ENCODE measurements at regions not wholly inside any gene's neighbourhood (a gene's known extent, or its start where the extent isn't known, plus 50 kb on each side); places are given as distances from the start of the nearest gene placed in this dataset.
"Not testable (repeated sequence)": the region's sequence is repeated elsewhere in the genome, so short reads cannot be mapped to it uniquely, and the experiment has no call there.

DNA sequence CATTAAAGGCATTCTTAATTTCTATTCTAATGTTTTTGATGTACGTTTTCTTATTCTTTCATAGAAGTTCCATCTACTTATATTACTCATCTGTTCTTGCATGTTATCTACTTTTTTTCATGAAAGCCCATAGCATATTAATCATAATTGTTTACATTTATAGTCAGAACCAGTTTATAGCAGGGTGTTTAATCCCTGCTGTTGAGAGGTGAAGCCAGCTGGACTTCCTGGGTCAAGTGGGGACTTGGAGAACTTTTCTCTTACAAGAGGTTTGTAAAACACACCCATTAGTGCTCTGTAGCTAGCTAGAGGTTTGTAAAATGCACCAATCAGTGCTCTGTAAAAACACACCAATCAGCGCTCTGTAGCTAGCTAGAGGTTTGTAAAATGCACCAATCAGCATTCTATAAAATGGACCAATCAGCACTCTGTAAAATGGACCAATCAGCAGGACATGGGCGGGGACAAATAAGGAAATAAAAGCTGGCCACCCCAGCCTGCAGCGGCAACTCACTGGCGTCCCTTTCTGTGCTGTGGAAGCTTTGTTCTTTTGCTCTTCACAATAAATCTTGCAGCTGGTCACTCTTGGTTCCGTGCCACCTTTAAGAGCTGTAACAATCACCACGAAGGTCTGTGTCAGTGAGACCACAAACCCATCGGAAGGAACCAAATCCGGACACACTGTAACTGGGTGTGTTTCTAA is 120.6 kb downstream of the TANC2 start:
- Histone ChIP-seq H3K27me3 (no peaks in the 10 kb centered on the region), H3K4me3 (no peak overlapping the region), H3K9me3 (no peaks in the 10 kb centered on the region), H3K27ac (no peak overlapping the region), H3K36me3 (no peaks in the 10 kb centered on the region), H3K4me1 (ENCODE audit: insufficient read depth) (no peaks in the 10 kb centered on the region)
- TF ChIP-seq POLR2A (IDR thresholded peaks at IDR 0.05) (no peak), EP300 (IDR thresholded peaks at IDR 0.05) (no peak)
- TF ChIP-seq, protein P1, sequence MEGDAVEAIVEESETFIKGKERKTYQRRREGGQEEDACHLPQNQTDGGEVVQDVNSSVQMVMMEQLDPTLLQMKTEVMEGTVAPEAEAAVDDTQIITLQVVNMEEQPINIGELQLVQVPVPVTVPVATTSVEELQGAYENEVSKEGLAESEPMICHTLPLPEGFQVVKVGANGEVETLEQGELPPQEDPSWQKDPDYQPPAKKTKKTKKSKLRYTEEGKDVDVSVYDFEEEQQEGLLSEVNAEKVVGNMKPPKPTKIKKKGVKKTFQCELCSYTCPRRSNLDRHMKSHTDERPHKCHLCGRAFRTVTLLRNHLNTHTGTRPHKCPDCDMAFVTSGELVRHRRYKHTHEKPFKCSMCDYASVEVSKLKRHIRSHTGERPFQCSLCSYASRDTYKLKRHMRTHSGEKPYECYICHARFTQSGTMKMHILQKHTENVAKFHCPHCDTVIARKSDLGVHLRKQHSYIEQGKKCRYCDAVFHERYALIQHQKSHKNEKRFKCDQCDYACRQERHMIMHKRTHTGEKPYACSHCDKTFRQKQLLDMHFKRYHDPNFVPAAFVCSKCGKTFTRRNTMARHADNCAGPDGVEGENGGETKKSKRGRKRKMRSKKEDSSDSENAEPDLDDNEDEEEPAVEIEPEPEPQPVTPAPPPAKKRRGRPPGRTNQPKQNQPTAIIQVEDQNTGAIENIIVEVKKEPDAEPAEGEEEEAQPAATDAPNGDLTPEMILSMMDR (IDR thresholded peaks at IDR 0.05) = no peak
- 93 to 99% (median 95%) methylated on average over 9 of the region's 9 CpGs for WGBS, 3 donors
- no peak for DNase-seq
- intact Hi-C loops (cut with DNase I) = no loop called here

GRCh38 chr17:63090358-63091114 is 124.5 kb downstream of the TANC2 start:
- WGBS, 3 donors = 90 to 97% (median 95%) methylated on average over 7 of the region's 7 CpGs
- DNase-seq; H3K27me3 ChIP-seq; H3K27ac ChIP-seq; intact Hi-C loops (cut with DNase I); H3K9me3 ChIP-seq; H3K4me1 ChIP-seq (ENCODE audit: insufficient read depth); H3K36me3 ChIP-seq; H3K4me3 ChIP-seq: not testable (repeated sequence)

DNA sequence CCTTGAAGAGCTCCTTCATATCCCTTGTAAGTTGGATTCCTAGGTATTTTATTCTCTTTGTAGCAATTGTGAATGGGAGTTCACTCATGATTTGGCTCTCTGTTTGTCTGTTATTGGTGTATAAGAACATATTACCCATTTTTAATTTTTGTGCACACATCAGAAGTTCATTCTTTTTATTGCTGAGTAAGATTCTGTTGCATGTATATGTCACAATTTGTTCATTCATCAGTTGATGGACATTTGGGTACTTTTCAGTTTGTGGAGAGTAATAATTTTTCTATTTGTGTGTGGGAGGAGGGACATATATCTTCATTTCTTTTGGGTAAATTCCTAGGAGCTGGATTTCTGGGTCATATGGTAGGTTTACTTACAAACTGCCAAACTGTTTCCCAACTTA is 125.9 kb downstream of the TANC2 start:
- H3K27me3 ChIP-seq; intact Hi-C loops (cut with DNase I); H3K4me3 ChIP-seq; H3K9me3 ChIP-seq; DNase-seq; H3K36me3 ChIP-seq; H3K4me1 ChIP-seq (ENCODE audit: insufficient read depth); H3K27ac ChIP-seq: not testable (repeated sequence)

- Histone ChIP-seq H3K27ac (no peak overlapping the region), H3K27me3 (no peaks in the 10 kb centered on the region), H3K9me3 (no peaks in the 10 kb centered on the region), H3K36me3 (no peaks in the 10 kb centered on the region), H3K4me1 (ENCODE audit: insufficient read depth) (no peaks in the 10 kb centered on the region), H3K4me3 (no peak overlapping the region)
- no peak for TF ChIP-seq EP300 (IDR thresholded peaks at IDR 0.05)
- TF ChIP-seq, protein P1 (IDR thresholded peaks at IDR 0.05) = no peak
- TF ChIP-seq POLR2A (IDR thresholded peaks at IDR 0.05) = no peak
- intact Hi-C loops (cut with DNase I) = no loop called here
- DNase-seq = no peak
- WGBS, 3 donors = 93 to 97% (median 96%) methylated on average over 3 of the region's 3 CpGs
Observed at GRCh38 chr17:63094631-63095030, 128.6 kb downstream of the TANC2 start.

DNA sequence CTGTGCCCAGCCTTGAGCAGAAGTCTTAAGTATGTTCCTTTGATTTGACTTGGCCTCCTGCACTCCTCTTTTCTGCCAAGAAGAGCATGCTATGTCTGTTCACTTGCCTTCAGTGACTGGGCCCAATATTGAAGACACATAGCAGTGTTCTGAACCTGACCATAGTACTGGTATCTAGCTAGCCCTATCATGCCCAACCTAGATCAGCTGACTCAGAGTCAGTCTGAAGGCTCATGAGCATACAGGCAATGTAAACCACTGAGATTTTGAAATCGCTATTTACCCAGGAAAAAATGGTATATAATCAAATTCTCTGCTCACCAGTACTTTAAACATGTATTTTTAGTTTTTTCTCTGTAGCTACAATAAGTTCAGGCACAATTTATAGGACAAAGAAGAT is 129.4 kb downstream of the TANC2 start:
- Histone ChIP-seq H3K4me1 (ENCODE audit: insufficient read depth) (no peaks in the 10 kb centered on the region), H3K4me3 (no peak overlapping the region), H3K36me3 (no peaks in the 10 kb centered on the region), H3K9me3 (no peaks in the 10 kb centered on the region), H3K27me3 (no peaks in the 10 kb centered on the region), H3K27ac (no peak overlapping the region)
- TF ChIP-seq, protein P1 (IDR thresholded peaks at IDR 0.05) = no peak
- TF ChIP-seq EP300 (IDR thresholded peaks at IDR 0.05) (no peak), POLR2A (IDR thresholded peaks at IDR 0.05) (no peak)
- intact Hi-C loops (cut with DNase I) = no loop called here
- 96 to 100% (median 98%) methylated on average over 1 of the region's 1 CpG for WGBS, 3 donors
- no peak for DNase-seq

All from ovary (tissue), 7 donors.